ENCODE measurements at regions not wholly inside any gene's neighbourhood (a gene's known extent, or its start where the extent isn't known, plus 50 kb on each side); places are given as distances from the start of the nearest gene placed in this dataset.

DNA sequence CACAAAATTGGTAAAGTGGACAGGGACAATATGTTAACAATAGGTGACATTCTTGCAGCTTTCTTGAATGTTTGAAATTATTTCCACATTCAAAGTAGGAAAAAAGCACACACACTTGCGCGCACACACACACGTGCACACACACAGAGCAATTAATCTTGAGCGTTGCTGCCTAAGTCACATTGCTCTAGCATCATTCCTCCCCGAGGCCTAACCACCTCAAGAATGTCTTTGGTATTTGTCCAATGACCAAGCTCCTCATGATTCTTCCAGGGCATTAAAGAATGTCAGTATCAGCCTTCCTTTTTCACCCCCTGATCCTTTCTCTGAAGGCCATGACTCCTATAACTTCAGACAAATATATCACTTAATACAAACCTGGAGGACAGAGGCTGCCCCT, 198.1 kb downstream of the NPR3 start:
- Histone ChIP-seq H3K79me2 (replicated peaks; ENCODE audit: insufficient read depth, low read length) (no peaks in the 10 kb centered on the region), H3K27me3 (ENCODE audit: insufficient read depth, low read depth, low read length) (no peaks in the 10 kb centered on the region), H3K9me3 (ENCODE audit: low read length) (no peaks in the 10 kb centered on the region), H3K4me2 (ENCODE audit: low read length) (no peak overlapping the region), H3K27ac (ENCODE audit: low read length) (no peak overlapping the region), H3K4me3 (ENCODE audit: low read length) (no peak overlapping the region), H3F3A (ENCODE audit: insufficient read depth, low read length, poor library complexity, severe bottlenecking) (no peaks in the 10 kb centered on the region), H2AFZ (ENCODE audit: low read depth, low read length) (no peak overlapping the region), H3K9me2 (ENCODE audit: insufficient read depth, low read length) (no peaks in the 10 kb centered on the region), H3K36me3 (ENCODE audit: insufficient read depth, low read length) (no peaks in the 10 kb centered on the region), H3K9ac (ENCODE audit: low read length) (no peak overlapping the region), H4K20me1 (ENCODE audit: insufficient read depth) (no peaks in the 10 kb centered on the region)
- no peak for TF ChIP-seq TAF1 (IDR thresholded peaks at IDR 0.05; ENCODE audit: low read depth)

DNA sequence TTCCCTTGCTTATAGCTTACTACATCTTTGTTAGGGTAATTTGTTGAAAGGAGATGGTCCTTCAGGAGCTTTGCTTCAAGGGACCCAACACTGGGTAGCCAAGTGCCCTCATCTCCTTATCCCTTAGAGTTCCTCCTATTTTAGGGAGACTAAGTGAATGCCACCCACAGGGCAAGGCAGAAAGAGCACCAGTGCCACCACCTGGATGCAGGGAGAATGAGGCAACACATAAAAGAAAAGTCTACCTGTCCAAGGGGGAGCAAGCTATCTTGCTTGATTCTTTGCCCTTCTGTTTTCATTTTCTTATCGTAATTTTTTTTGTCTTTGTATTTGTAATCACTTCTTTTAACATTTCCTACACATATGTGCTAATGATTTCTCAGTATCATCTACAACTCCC, 205.5 kb downstream of the NPR3 start:
- no peak for TF ChIP-seq TAF1 (IDR thresholded peaks at IDR 0.05; ENCODE audit: low read depth)
- no peak for TF ChIP-seq SMC3 (conservative IDR thresholded peaks at IDR 0.05; ENCODE audit: poor library complexity)
- TF ChIP-seq POLR2AphosphoS5 (IDR thresholded peaks at IDR 0.05), result no peak
- no peak for TF ChIP-seq EP300 (conservative IDR thresholded peaks at IDR 0.05; ENCODE audit: poor library complexity, severe bottlenecking)
- TF ChIP-seq, protein P1, sequence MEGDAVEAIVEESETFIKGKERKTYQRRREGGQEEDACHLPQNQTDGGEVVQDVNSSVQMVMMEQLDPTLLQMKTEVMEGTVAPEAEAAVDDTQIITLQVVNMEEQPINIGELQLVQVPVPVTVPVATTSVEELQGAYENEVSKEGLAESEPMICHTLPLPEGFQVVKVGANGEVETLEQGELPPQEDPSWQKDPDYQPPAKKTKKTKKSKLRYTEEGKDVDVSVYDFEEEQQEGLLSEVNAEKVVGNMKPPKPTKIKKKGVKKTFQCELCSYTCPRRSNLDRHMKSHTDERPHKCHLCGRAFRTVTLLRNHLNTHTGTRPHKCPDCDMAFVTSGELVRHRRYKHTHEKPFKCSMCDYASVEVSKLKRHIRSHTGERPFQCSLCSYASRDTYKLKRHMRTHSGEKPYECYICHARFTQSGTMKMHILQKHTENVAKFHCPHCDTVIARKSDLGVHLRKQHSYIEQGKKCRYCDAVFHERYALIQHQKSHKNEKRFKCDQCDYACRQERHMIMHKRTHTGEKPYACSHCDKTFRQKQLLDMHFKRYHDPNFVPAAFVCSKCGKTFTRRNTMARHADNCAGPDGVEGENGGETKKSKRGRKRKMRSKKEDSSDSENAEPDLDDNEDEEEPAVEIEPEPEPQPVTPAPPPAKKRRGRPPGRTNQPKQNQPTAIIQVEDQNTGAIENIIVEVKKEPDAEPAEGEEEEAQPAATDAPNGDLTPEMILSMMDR (IDR thresholded peaks at IDR 0.05; ENCODE audit: poor library complexity, severe bottlenecking), result no peak
- no peak for TF ChIP-seq RAD21 (conservative IDR thresholded peaks at IDR 0.05)
- TF ChIP-seq, protein P2, sequence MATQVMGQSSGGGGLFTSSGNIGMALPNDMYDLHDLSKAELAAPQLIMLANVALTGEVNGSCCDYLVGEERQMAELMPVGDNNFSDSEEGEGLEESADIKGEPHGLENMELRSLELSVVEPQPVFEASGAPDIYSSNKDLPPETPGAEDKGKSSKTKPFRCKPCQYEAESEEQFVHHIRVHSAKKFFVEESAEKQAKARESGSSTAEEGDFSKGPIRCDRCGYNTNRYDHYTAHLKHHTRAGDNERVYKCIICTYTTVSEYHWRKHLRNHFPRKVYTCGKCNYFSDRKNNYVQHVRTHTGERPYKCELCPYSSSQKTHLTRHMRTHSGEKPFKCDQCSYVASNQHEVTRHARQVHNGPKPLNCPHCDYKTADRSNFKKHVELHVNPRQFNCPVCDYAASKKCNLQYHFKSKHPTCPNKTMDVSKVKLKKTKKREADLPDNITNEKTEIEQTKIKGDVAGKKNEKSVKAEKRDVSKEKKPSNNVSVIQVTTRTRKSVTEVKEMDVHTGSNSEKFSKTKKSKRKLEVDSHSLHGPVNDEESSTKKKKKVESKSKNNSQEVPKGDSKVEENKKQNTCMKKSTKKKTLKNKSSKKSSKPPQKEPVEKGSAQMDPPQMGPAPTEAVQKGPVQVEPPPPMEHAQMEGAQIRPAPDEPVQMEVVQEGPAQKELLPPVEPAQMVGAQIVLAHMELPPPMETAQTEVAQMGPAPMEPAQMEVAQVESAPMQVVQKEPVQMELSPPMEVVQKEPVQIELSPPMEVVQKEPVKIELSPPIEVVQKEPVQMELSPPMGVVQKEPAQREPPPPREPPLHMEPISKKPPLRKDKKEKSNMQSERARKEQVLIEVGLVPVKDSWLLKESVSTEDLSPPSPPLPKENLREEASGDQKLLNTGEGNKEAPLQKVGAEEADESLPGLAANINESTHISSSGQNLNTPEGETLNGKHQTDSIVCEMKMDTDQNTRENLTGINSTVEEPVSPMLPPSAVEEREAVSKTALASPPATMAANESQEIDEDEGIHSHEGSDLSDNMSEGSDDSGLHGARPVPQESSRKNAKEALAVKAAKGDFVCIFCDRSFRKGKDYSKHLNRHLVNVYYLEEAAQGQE (IDR thresholded peaks at IDR 0.05; ENCODE audit: borderline replicate concordance), result no peak
- TF ChIP-seq EZH2 (IDR thresholded peaks at IDR 0.05; ENCODE audit: borderline replicate concordance, insufficient read depth, low read length, poor library complexity, severe bottlenecking), result no peak
- no peak for TF ChIP-seq MXI1 (conservative IDR thresholded peaks at IDR 0.05; ENCODE audit: poor library complexity, severe bottlenecking)
- H3K27me3 ChIP-seq (ENCODE audit: insufficient read depth, low read depth, low read length), result no peaks in the 10 kb centered on the region
- no peak overlapping the region for H3K27ac ChIP-seq (ENCODE audit: low read length)
- no peaks in the 10 kb centered on the region for H3K9me3 ChIP-seq (ENCODE audit: low read length)
- no peak overlapping the region for H2AFZ ChIP-seq (ENCODE audit: low read depth, low read length)
- H3K79me2 ChIP-seq (replicated peaks; ENCODE audit: insufficient read depth, low read length), result no peaks in the 10 kb centered on the region
- no peak overlapping the region for H3K4me3 ChIP-seq (ENCODE audit: low read length)
- H3F3A ChIP-seq (ENCODE audit: insufficient read depth, low read length, poor library complexity, severe bottlenecking), result no peaks in the 10 kb centered on the region
- H4K20me1 ChIP-seq (ENCODE audit: insufficient read depth), result no peaks in the 10 kb centered on the region
- no peak overlapping the region for H3K4me2 ChIP-seq (ENCODE audit: low read length)
- no peak overlapping the region for H3K9ac ChIP-seq (ENCODE audit: low read length)
- H3K36me3 ChIP-seq (ENCODE audit: insufficient read depth, low read length), result no peaks in the 10 kb centered on the region
- no peaks in the 10 kb centered on the region for H3K9me2 ChIP-seq (ENCODE audit: insufficient read depth, low read length)

DNA sequence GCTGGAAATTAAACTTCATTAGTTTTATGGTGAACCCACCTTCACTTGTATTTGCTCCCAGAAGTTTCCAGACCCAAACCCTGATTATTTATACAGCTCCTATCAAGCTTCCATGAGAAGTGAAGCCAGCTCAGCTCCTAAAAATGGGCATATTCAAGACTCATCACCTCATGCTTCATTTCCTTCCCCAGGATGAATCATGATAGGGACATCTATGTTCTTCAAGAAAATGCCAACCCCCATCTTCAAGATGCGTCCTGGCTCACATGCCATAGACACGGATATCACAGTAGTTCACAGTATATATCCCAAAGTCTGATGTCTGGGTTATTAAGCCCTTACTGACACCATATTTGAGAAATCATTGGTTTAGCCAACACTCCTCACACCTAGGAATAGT, 217.6 kb downstream of the NPR3 start:
- no peaks in the 10 kb centered on the region for H3K27me3 ChIP-seq (ENCODE audit: insufficient read depth, low read depth, low read length)
- H3K79me2 ChIP-seq (replicated peaks; ENCODE audit: insufficient read depth, low read length), result no peaks in the 10 kb centered on the region
- H3K9ac ChIP-seq (ENCODE audit: low read length), result no peak overlapping the region
- H3K4me3 ChIP-seq (ENCODE audit: low read length), result no peak overlapping the region
- no peak overlapping the region for H3K27ac ChIP-seq (ENCODE audit: low read length)
- no peaks in the 10 kb centered on the region for H3K9me2 ChIP-seq (ENCODE audit: insufficient read depth, low read length)
- TF ChIP-seq EZH2 (IDR thresholded peaks at IDR 0.05; ENCODE audit: borderline replicate concordance, insufficient read depth, low read length, poor library complexity, severe bottlenecking) (no peak), RAD21 (conservative IDR thresholded peaks at IDR 0.05) (no peak), TAF1 (IDR thresholded peaks at IDR 0.05; ENCODE audit: low read depth) (no peak), EP300 (conservative IDR thresholded peaks at IDR 0.05; ENCODE audit: poor library complexity, severe bottlenecking) (no peak), MXI1 (conservative IDR thresholded peaks at IDR 0.05; ENCODE audit: poor library complexity, severe bottlenecking) (no peak), POLR2AphosphoS5 (IDR thresholded peaks at IDR 0.05) (no peak), SMC3 (conservative IDR thresholded peaks at IDR 0.05; ENCODE audit: poor library complexity) (no peak)
- TF ChIP-seq, protein P1 (IDR thresholded peaks at IDR 0.05; ENCODE audit: poor library complexity, severe bottlenecking), result no peak
- TF ChIP-seq, protein P2 (IDR thresholded peaks at IDR 0.05; ENCODE audit: borderline replicate concordance), result no peak
- H3K4me2 ChIP-seq (ENCODE audit: low read length), result no peak overlapping the region
- no peaks in the 10 kb centered on the region for H3K9me3 ChIP-seq (ENCODE audit: low read length)
- H2AFZ ChIP-seq (ENCODE audit: low read depth, low read length), result no peak overlapping the region
- H4K20me1 ChIP-seq (ENCODE audit: insufficient read depth), result no peaks in the 10 kb centered on the region
- H3F3A ChIP-seq (ENCODE audit: insufficient read depth, low read length, poor library complexity, severe bottlenecking), result no peaks in the 10 kb centered on the region
- H3K36me3 ChIP-seq (ENCODE audit: insufficient read depth, low read length), result no peaks in the 10 kb centered on the region

Measured in neural cell (in vitro differentiated cells).